ENCODE measurements at regions not wholly inside any gene's neighbourhood (a gene's known extent, or its start where the extent isn't known, plus 50 kb on each side); places are given as distances from the start of the nearest gene placed in this dataset.

- TF ChIP-seq POLR2A (IDR thresholded peaks at IDR 0.05; ENCODE audit: low read depth, low read length): no peak
- no peak for TF ChIP-seq CTCF (IDR thresholded peaks at IDR 0.05; ENCODE audit: extremely low read depth in 1 of 2, insufficient read depth in 1 of 2, low read depth in 1 of 2, low read length in 2 of 2)
These were observed 333.6 kb upstream of the MEF2C start for GRCh38 chr5:89216606-89217005.

All from endothelial cell of umbilical vein (primary cell).